CD4-positive, alpha-beta T cell (primary cell): ENCODE measurements at regions not wholly inside any gene's neighbourhood (a gene's known extent, or its start where the extent isn't known, plus 50 kb on each side); places are given as distances from the start of the nearest gene placed in this dataset.

Experiments
- ATAC-seq: fragments of 200-7000 bp; cut with Tn5 transposase; one replicate; pipeline ENCODE4 v1.10.0; 2022; ENCODE audit warnings: mild to moderate bottlenecking; ENCODE audit not compliant: poor library complexity
- CTCF ChIA-PET: fragments of 350-600 bp; sonication (Branson Sonifier 250); formaldehyde crosslinking; loops from one replicate; lab custom pipeline; 2021; ENCODE audit warnings: antibody characterized with exemption, inconsistent platforms; lab: Charles Lee
- POLR2A ChIA-PET: fragments of 350-600 bp; sonication (Branson Sonifier 250); formaldehyde crosslinking; loops from one replicate; lab custom pipeline; 2021; ENCODE audit warnings: antibody characterized with exemption, inconsistent platforms; lab: Charles Lee
- DNase-seq, 14 experiments: peaks; one replicate each; pipeline ENCODE4 v3.0.0-alpha.2; 2013 to 2020; ENCODE audit warnings: mixed read lengths in 2 of 14
- H3K27ac ChIP-seq, 2 donors: one replicate each; pipeline versions ENCODE4 v1.5.1 to v1.7.0; 2013; ENCODE audit warnings: low read length in 2 of 2, low read depth in 1 of 2, mild to moderate bottlenecking in 1 of 2
- H3K27me3 ChIP-seq, 2 experiments: 1 replicate in 1 of 2; 2 replicates in 1 of 2; pipeline versions ENCODE4 v1.6.1 to v1.7.0; 2013; ENCODE audit warnings: low read length in 2 of 2, control low read depth in 1 of 2, mild to moderate bottlenecking in 1 of 2, moderate library complexity in 1 of 2; ENCODE audit not compliant: insufficient read depth in 2 of 2, control insufficient read depth in 1 of 2
- H3K36me3 ChIP-seq: one replicate; pipeline ENCODE4 v1.6.1; 2013; ENCODE audit warnings: low read length, control low read depth; ENCODE audit not compliant: insufficient read depth
- H3K4me1 ChIP-seq: one replicate; pipeline ENCODE4 v1.6.1; 2013; ENCODE audit warnings: low read length, control low read depth; ENCODE audit not compliant: insufficient read depth
- H3K4me3 ChIP-seq: one replicate; pipeline ENCODE4 v1.5.1; 2013; ENCODE audit warnings: mild to moderate bottlenecking, low read length, moderate library complexity
- H3K9me3 ChIP-seq, 2 experiments: 1 replicate in 1 of 2; 2 replicates in 1 of 2; pipeline versions ENCODE4 v1.6.1 to v1.7.0; 2013; ENCODE audit warnings: low read length in 2 of 2, mild to moderate bottlenecking in 2 of 2, control low read depth in 1 of 2, moderate library complexity in 1 of 2; ENCODE audit not compliant: control insufficient read depth in 1 of 2, insufficient read depth in 1 of 2
- H3K27ac Mint-ChIP-seq: one replicate; pipeline ENCODE4 v1.8.0; 2020; ENCODE audit warnings: mixed read lengths
- H3K27me3 Mint-ChIP-seq: one replicate; pipeline ENCODE4 v1.8.0; 2021; ENCODE audit warnings: mixed read lengths
- H3K36me3 Mint-ChIP-seq: one replicate; pipeline ENCODE4 v1.8.0; 2021; ENCODE audit warnings: low read depth, mixed read lengths
- H3K4me1 Mint-ChIP-seq: one replicate; pipeline ENCODE4 v1.8.0; 2021; ENCODE audit warnings: low read depth, mixed read lengths
- H3K4me3 Mint-ChIP-seq: one replicate; pipeline ENCODE4 v1.8.0; 2020; ENCODE audit warnings: mild to moderate bottlenecking, mixed read lengths
- H3K9me3 Mint-ChIP-seq: one replicate; pipeline ENCODE4 v1.8.0; 2020; ENCODE audit warnings: mixed read lengths
- intact Hi-C, 2 experiments: fragments of 100-400 bp; cut with DNase I in 1 of 2; cut with micrococcal nuclease in 1 of 2; formaldehyde crosslinking; loops; one replicate each; pipeline versions ENCODE4 v1.15.1 to v1.9.0; 2023 to 2025; cut with DNase I, micrococcal nuclease
- TF ChIP-seq, protein P1 (sequence below): fragments of 200-600 bp; IDR thresholded peaks from one replicate; pipeline ENCODE4 v1.8.0; 2022; ENCODE audit warnings: antibody characterized with exemption, mild to moderate bottlenecking

DNA sequence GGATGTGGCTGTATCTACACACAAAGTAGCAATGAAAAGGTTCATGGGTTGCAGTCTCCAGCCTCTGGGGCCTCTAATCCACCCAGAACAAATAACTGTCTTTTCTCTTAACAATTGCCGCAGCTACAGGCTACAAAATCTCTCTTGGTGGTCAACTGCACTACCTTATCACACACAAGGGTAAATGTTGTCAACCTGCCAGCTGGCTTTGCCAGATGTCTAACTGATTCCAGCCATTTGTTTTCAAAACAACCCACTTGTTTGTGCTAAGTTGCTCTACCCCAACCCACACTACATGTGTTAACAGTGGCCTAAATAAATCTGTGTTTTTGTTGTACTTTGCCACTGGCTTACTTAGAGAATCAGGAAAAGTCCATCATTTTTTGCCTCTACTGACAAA lies 447.3 kb downstream of the TAFA4 start:
- no peaks in the 10 kb centered on the region for H3K9me3 ChIP-seq
- H3K4me1 Mint-ChIP-seq = no peaks in the 10 kb centered on the region
- ATAC-seq (no peak), DNase-seq (no peak)
- no peak overlapping the region for H3K27ac ChIP-seq
- ChIA-PET POLR2A (no interaction called here), CTCF (no interaction called here)
- no peaks in the 10 kb centered on the region for H3K36me3 Mint-ChIP-seq
- no peaks in the 10 kb centered on the region for H3K27me3 Mint-ChIP-seq
- no peaks in the 10 kb centered on the region for H3K9me3 Mint-ChIP-seq
- H3K36me3 ChIP-seq = no peaks in the 10 kb centered on the region
- intact Hi-C loops = no loop called here
- H3K4me3 ChIP-seq = no peak overlapping the region
- H3K4me1 ChIP-seq = no peaks in the 10 kb centered on the region
- H3K4me3 Mint-ChIP-seq = no peak overlapping the region
- no peaks in the 10 kb centered on the region for H3K27me3 ChIP-seq
- no peak overlapping the region for H3K27ac Mint-ChIP-seq
- TF ChIP-seq, protein P1, sequence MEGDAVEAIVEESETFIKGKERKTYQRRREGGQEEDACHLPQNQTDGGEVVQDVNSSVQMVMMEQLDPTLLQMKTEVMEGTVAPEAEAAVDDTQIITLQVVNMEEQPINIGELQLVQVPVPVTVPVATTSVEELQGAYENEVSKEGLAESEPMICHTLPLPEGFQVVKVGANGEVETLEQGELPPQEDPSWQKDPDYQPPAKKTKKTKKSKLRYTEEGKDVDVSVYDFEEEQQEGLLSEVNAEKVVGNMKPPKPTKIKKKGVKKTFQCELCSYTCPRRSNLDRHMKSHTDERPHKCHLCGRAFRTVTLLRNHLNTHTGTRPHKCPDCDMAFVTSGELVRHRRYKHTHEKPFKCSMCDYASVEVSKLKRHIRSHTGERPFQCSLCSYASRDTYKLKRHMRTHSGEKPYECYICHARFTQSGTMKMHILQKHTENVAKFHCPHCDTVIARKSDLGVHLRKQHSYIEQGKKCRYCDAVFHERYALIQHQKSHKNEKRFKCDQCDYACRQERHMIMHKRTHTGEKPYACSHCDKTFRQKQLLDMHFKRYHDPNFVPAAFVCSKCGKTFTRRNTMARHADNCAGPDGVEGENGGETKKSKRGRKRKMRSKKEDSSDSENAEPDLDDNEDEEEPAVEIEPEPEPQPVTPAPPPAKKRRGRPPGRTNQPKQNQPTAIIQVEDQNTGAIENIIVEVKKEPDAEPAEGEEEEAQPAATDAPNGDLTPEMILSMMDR = no peak

DNA sequence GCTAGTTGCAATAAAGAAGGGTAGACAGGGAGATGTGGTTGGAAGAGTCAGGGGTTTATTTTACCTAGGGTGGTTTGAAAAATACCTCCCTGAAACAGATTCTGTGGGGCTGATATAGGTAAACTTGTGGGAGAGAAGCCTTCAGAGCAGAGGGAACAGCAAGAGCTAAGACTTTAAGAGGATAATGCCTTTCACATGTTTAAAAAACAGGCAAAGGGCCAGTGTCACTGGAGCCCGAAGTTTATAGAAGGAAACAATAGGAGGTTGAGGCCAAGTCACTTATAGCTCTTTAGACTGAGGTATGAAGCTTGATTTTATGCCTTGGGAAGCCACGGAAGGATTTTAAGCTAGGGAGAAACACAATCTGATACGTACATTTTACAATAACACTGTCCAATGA lies 448.7 kb downstream of the TAFA4 start:
- no peaks in the 10 kb centered on the region for H3K9me3 Mint-ChIP-seq
- H3K4me1 ChIP-seq = no peaks in the 10 kb centered on the region
- H3K4me3 Mint-ChIP-seq = no peak overlapping the region
- no peaks in the 10 kb centered on the region for H3K9me3 ChIP-seq
- ATAC-seq (no peak), DNase-seq (no peak)
- H3K27ac Mint-ChIP-seq = no peak overlapping the region
- H3K27me3 Mint-ChIP-seq = no peaks in the 10 kb centered on the region
- no peaks in the 10 kb centered on the region for H3K27me3 ChIP-seq
- no peak overlapping the region for H3K27ac ChIP-seq
- H3K4me3 ChIP-seq = no peak overlapping the region
- TF ChIP-seq, protein P1 = no peak
- H3K36me3 ChIP-seq = no peaks in the 10 kb centered on the region
- ChIA-PET POLR2A (no interaction called here), CTCF (no interaction called here)
- intact Hi-C loops = no loop called here
- no peaks in the 10 kb centered on the region for H3K36me3 Mint-ChIP-seq
- H3K4me1 Mint-ChIP-seq = no peaks in the 10 kb centered on the region

DNA sequence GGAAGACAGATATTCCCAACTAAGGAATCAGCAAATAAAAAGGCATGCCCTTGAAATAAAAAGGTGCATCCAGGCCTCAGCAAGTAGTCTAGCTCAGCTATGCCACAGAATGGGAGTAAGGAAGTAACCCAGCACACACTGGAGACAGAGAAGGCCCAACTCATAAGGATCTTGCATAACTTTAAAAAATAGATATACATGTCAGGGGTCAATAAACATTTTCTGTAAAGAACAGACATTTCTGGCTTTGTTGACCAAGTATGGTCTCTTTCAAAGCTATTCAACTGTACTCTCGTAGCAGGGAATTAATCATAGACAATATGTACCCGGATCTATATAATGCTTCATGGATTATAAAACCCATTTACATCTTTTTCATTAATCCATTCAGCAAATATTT lies 449.3 kb downstream of the TAFA4 start:
- POLR2A ChIA-PET = no interaction called here
- Histone ChIP-seq H3K9me3 (no peaks in the 10 kb centered on the region), H3K4me3 (no peak overlapping the region), H3K27ac (no peak overlapping the region), H3K36me3 (no peaks in the 10 kb centered on the region), H3K27me3 (no peaks in the 10 kb centered on the region), H3K4me1 (no peaks in the 10 kb centered on the region)
- no peak for DNase-seq
- no peak overlapping the region for H3K27ac Mint-ChIP-seq
- intact Hi-C loops = no loop called here
- no peaks in the 10 kb centered on the region for H3K36me3 Mint-ChIP-seq
- no peaks in the 10 kb centered on the region for H3K27me3 Mint-ChIP-seq
- CTCF ChIA-PET = no interaction called here
- no peak overlapping the region for H3K4me3 Mint-ChIP-seq
- no peak for ATAC-seq
- TF ChIP-seq, protein P1 = no peak
- H3K9me3 Mint-ChIP-seq = no peaks in the 10 kb centered on the region
- no peaks in the 10 kb centered on the region for H3K4me1 Mint-ChIP-seq
